Germinal center (tissue), 1 donor: ENCODE measurements at regions not wholly inside any gene's neighbourhood (a gene's known extent, or its start where the extent isn't known, plus 50 kb on each side); places are given as distances from the start of the nearest gene placed in this dataset.

Experiments
- DNase-seq: peaks from one replicate; pipeline ENCODE4 v3.0.0; 2012; ENCODE audit warnings: mixed read lengths, low spot score

- DNase-seq = no peak
Observed at GRCh38 chr3:116848248-116848829, 138.8 kb downstream of the TUSC7 start.

- DNase-seq = no peak
Observed at GRCh38 chr3:116849261-116849688, 139.7 kb downstream of the TUSC7 start.

GRCh38 chr3:116852803-116853202, 143.2 kb downstream of the TUSC7 start:
- no peak for DNase-seq

- DNase-seq = no peak
Observed at GRCh38 chr3:116863270-116863770, 153.7 kb downstream of the TUSC7 start.

- peak; percentile 4 for DNase-seq
Observed at GRCh38 chr3:116863822-116864589, 154.4 kb downstream of the TUSC7 start.

- DNase-seq = no peak
Observed at GRCh38 chr3:116864590-116864927, 155.0 kb downstream of the TUSC7 start.

GRCh38 chr3:116870379-116870778, 160.8 kb downstream of the TUSC7 start:
- no peak for DNase-seq

- DNase-seq = no peak
Observed at GRCh38 chr3:116871905-116872304, 162.3 kb downstream of the TUSC7 start.

GRCh38 chr3:116872688-116873087, 163.1 kb downstream of the TUSC7 start:
- DNase-seq = no peak

- DNase-seq = no peak
Observed at GRCh38 chr3:116873142-116873541, 163.6 kb downstream of the TUSC7 start.

- no peak for DNase-seq
Observed at GRCh38 chr3:116877968-116878367, 168.4 kb downstream of the TUSC7 start.

- peak; percentile 30 for DNase-seq
Observed at GRCh38 chr3:116886202-116886893, 176.8 kb downstream of the TUSC7 start.

GRCh38 chr3:116896116-116896515, 186.5 kb downstream of the TUSC7 start:
- no peak for DNase-seq

- no peak for DNase-seq
Observed at GRCh38 chr3:116897382-116897781, 187.8 kb downstream of the TUSC7 start.

GRCh38 chr3:116899253-116899652, 189.7 kb downstream of the TUSC7 start:
- DNase-seq = no peak

- no peak for DNase-seq
Observed at GRCh38 chr3:116905334-116905733, 195.8 kb downstream of the TUSC7 start.

- no peak for DNase-seq
Observed at GRCh38 chr3:116905794-116906193, 196.2 kb downstream of the TUSC7 start.

- no peak for DNase-seq
Observed at GRCh38 chr3:116912116-116912515, 202.5 kb downstream of the TUSC7 start.

GRCh38 chr3:116914004-116914403, 204.4 kb downstream of the TUSC7 start:
- DNase-seq = no peak

GRCh38 chr3:116916836-116917235, 207.3 kb downstream of the TUSC7 start:
- no peak for DNase-seq

- DNase-seq = no peak
Observed at GRCh38 chr3:116920826-116921610, 211.4 kb downstream of the TUSC7 start.

- DNase-seq = no peak
Observed at GRCh38 chr3:116927918-116928317, 218.3 kb downstream of the TUSC7 start.
